Mesendoderm (in vitro differentiated cells): ENCODE measurements at regions not wholly inside any gene's neighbourhood (a gene's known extent, or its start where the extent isn't known, plus 50 kb on each side); places are given as distances from the start of the nearest gene placed in this dataset.

Experiments
- DNase-seq: peaks from one replicate; pipeline ENCODE4 v3.0.0; 2013
- H2AK5ac ChIP-seq: 2 replicates; pipeline ENCODE4 v1.6.1; 2013; ENCODE audit warnings: low read length, inconsistent platforms
- H2BK120ac ChIP-seq: 2 replicates; pipeline ENCODE4 v1.6.1; 2013; ENCODE audit warnings: low read depth, mild to moderate bottlenecking, low read length, moderate library complexity, mixed read lengths
- H2BK15ac ChIP-seq: replicated peaks from 2 replicates; pipeline ENCODE4 v1.6.1; 2013; ENCODE audit warnings: low read depth, mild to moderate bottlenecking, moderate library complexity
- H2BK5ac ChIP-seq: 2 replicates; pipeline ENCODE4 v1.6.1; 2013; ENCODE audit warnings: low read length, inconsistent platforms
- H3K18ac ChIP-seq: 2 replicates; pipeline ENCODE4 v1.6.1; 2013; ENCODE audit warnings: mild to moderate bottlenecking, low read length, mixed read lengths
- H3K23ac ChIP-seq: one replicate; pipeline ENCODE4 v1.6.1; 2013; ENCODE audit warnings: low read length
- H3K27ac ChIP-seq: 2 replicates; pipeline ENCODE4 v1.5.1; 2013; ENCODE audit warnings: low read depth, mild to moderate bottlenecking, inconsistent platforms, low read length, moderate library complexity
- H3K27me3 ChIP-seq: 2 replicates; pipeline ENCODE4 v1.6.1; 2013; ENCODE audit warnings: low read length, control low read depth, mild to moderate bottlenecking, inconsistent platforms; ENCODE audit not compliant: insufficient read depth, poor library complexity
- H3K36me3 ChIP-seq: 2 replicates; pipeline ENCODE4 v1.6.1; 2013; ENCODE audit warnings: low read length, inconsistent platforms; ENCODE audit not compliant: control insufficient read depth, insufficient read depth
- H3K4ac ChIP-seq: one replicate; pipeline ENCODE4 v1.6.1; 2013; ENCODE audit warnings: low read depth, mild to moderate bottlenecking, low read length, moderate library complexity
- H3K4me1 ChIP-seq: 2 replicates; pipeline ENCODE4 v1.6.1; 2013; ENCODE audit warnings: low read depth, low read length, inconsistent platforms; ENCODE audit not compliant: control insufficient read depth
- H3K4me2 ChIP-seq: 2 replicates; pipeline ENCODE4 v1.6.1; 2013; ENCODE audit warnings: low read length
- H3K4me3 ChIP-seq: 2 replicates; pipeline ENCODE4 v1.5.1; 2013; ENCODE audit warnings: mild to moderate bottlenecking, low read length
- H3K56ac ChIP-seq: one replicate; pipeline ENCODE4 v1.6.1; 2013; ENCODE audit warnings: low read length
- H3K79me1 ChIP-seq: 2 replicates; pipeline ENCODE4 v1.6.1; 2013; ENCODE audit warnings: low read length, inconsistent platforms
- H3K79me2 ChIP-seq: 2 replicates; pipeline ENCODE4 v1.6.1; 2013; ENCODE audit warnings: mild to moderate bottlenecking, low read length; ENCODE audit not compliant: control insufficient read depth, insufficient read depth
- H3K9ac ChIP-seq: 2 replicates; pipeline ENCODE4 v1.6.1; 2013; ENCODE audit warnings: low read length, inconsistent platforms
- H4K5ac ChIP-seq: one replicate; pipeline ENCODE4 v1.6.1; 2013; ENCODE audit warnings: low read length
- H4K8ac ChIP-seq: one replicate; pipeline ENCODE4 v1.6.1; 2013; ENCODE audit warnings: low read depth, mild to moderate bottlenecking, control low read depth, low read length, moderate library complexity
- WGBS: extraction: QIAGEN DNeasy Blood & Tissue Kit; methylation state at CpG from one replicate; pipeline ENCODE4 v1.1.7; 2013; ENCODE audit warnings: low lambda C conversion rate, missing lambda C conversion rate; ENCODE audit not compliant: insufficient coverage; ENCODE audit errors: extremely low coverage; 5-methylcytosine and 5-hydroxymethylcytosine counted together

DNA sequence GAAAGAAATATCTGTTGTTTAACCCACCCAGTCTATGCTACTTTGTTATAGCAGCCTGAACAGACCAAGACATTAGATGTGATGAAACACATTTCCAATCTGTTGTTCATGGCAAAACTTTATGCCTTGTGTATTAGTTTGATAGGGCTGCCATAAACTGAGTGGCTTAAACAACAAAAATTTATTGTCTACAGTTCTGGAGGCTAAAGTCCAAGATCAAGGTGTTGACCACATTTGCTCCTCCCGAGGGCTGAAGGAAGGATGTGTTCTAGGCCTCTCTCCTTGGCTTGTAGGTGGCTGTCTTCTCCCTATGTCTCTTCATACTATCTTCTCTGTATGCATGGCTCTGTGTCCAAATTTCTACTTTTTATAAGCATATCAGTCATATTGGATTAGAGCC lies 94.1 kb upstream of the HIVEP3 start:
- H4K5ac ChIP-seq, result no peak overlapping the region
- no peaks in the 10 kb centered on the region for H3K4me1 ChIP-seq
- H3K79me1 ChIP-seq, result no peaks in the 10 kb centered on the region
- WGBS, result no CpG with 5 or more reads among the region's 1 CpG
- no peak overlapping the region for H2BK120ac ChIP-seq
- H3K4me3 ChIP-seq, result no peak overlapping the region
- H3K27ac ChIP-seq, result no peak overlapping the region
- no peak overlapping the region for H3K4me2 ChIP-seq
- H2BK15ac ChIP-seq, result no peak overlapping the region
- no peak overlapping the region for H3K18ac ChIP-seq
- no peaks in the 10 kb centered on the region for H3K79me2 ChIP-seq
- no peak overlapping the region for H2BK5ac ChIP-seq
- H3K27me3 ChIP-seq, result no peaks in the 10 kb centered on the region
- H3K56ac ChIP-seq, result no peak overlapping the region
- H3K4ac ChIP-seq, result no peak overlapping the region
- H2AK5ac ChIP-seq, result no peak overlapping the region
- DNase-seq, result no peak
- no peak overlapping the region for H4K8ac ChIP-seq
- H3K9ac ChIP-seq, result no peak overlapping the region
- H3K36me3 ChIP-seq, result no peaks in the 10 kb centered on the region
- H3K23ac ChIP-seq, result no peak overlapping the region

DNA sequence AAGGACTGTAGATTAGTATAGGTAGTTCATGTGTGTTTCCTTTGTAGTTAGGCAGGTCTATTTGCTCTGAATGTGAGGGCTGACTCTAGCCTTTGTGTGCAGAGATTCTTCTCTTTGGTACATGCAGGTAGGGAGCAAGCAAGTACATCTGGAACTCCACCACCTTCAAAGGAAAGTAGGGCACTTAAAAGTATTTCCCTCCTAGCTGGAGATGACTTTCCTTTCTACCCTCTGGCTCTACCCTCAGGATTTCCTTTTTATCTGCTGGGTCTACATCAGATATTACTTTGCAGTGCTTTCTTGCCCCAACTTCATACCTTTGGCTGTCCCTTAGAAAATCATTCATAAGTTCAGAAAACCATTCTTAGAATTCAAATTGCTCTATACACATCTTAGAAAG lies 91.7 kb upstream of the HIVEP3 start:
- Histone ChIP-seq H3K23ac (no peak overlapping the region), H3K4me3 (no peak overlapping the region), H4K5ac (no peak overlapping the region), H3K27ac (no peak overlapping the region), H2BK120ac (no peak overlapping the region), H2BK15ac (no peak overlapping the region), H3K79me2 (no peaks in the 10 kb centered on the region), H2BK5ac (no peak overlapping the region), H3K79me1 (no peaks in the 10 kb centered on the region), H3K27me3 (no peaks in the 10 kb centered on the region), H3K56ac (no peak overlapping the region), H3K4me1 (no peaks in the 10 kb centered on the region), H4K8ac (no peak overlapping the region), H3K4ac (no peak overlapping the region), H3K4me2 (no peak overlapping the region), H3K18ac (no peak overlapping the region), H3K9ac (no peak overlapping the region), H3K36me3 (no peaks in the 10 kb centered on the region), H2AK5ac (no peak overlapping the region)
- DNase-seq, result no peak

DNA sequence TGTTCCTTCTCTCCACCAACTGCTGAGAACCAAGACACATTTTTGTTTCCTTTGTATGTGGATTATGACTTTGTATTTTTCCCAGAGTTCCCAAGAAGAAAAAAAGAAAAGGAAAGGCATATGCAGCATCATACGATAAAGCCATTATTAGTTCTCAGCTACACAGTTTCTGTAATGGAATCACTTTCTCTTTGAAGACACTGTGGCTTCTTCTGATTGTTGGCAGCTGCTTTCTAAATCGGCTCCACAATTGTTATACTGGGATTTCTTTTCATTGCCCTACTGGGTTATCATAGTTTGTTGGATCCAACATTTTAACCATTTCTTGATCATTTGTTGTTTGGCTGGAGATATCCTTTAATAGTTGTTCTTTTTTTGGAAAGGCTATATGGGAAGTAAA lies 89.5 kb upstream of the HIVEP3 start:
- no peak overlapping the region for H2BK5ac ChIP-seq
- no peak overlapping the region for H3K27ac ChIP-seq

DNA sequence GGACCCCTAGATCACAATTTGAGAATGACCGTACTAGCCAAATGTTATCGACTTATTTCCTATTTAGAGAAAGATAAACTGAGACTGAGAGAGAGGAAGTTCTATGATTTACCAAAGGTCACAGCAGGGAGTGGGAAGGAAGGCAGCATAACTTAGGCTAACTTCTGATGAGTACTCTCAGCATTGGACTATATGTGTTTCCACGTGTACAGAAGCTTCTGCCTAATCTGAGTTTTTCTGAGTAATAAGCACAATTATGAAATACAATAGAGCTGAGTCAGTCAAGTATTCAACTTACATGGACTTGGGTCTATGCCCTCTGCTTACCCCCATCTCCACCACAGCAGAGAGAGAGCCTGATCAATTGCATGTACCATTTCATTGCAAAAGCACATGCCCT lies 88.1 kb upstream of the HIVEP3 start:
- no peak overlapping the region for H3K9ac ChIP-seq
- H3K18ac ChIP-seq, result no peak overlapping the region
- H3K79me1 ChIP-seq, result no peaks in the 10 kb centered on the region
- WGBS, result no CpG with 5 or more reads among the region's 3 CpGs
- DNase-seq, result no peak
- H3K36me3 ChIP-seq, result no peaks in the 10 kb centered on the region
- H3K27ac ChIP-seq, result no peak overlapping the region
- no peak overlapping the region for H2BK5ac ChIP-seq
- H3K4me2 ChIP-seq, result no peak overlapping the region
- no peaks in the 10 kb centered on the region for H3K27me3 ChIP-seq
- no peaks in the 10 kb centered on the region for H3K4me1 ChIP-seq
- H3K4me3 ChIP-seq, result no peak overlapping the region
- H3K56ac ChIP-seq, result no peak overlapping the region
- H3K4ac ChIP-seq, result no peak overlapping the region
- no peak overlapping the region for H4K5ac ChIP-seq
- no peak overlapping the region for H3K23ac ChIP-seq
- H2BK15ac ChIP-seq, result no peak overlapping the region
- H4K8ac ChIP-seq, result no peak overlapping the region
- H2AK5ac ChIP-seq, result no peak overlapping the region
- no peaks in the 10 kb centered on the region for H3K79me2 ChIP-seq
- H2BK120ac ChIP-seq, result no peak overlapping the region

More for the DNA sequence above, 89.5 kb upstream of the HIVEP3 start:
- no peaks in the 10 kb centered on the region for H3K36me3 ChIP-seq
- no peak overlapping the region for H3K4me2 ChIP-seq
- H4K8ac ChIP-seq, result no peak overlapping the region
- H2BK120ac ChIP-seq, result no peak overlapping the region
- H3K79me2 ChIP-seq, result no peaks in the 10 kb centered on the region
- H3K79me1 ChIP-seq, result no peaks in the 10 kb centered on the region
- H2BK15ac ChIP-seq, result no peak overlapping the region
- no peak overlapping the region for H3K4ac ChIP-seq
- H3K4me1 ChIP-seq, result no peaks in the 10 kb centered on the region
- DNase-seq, result no peak
- H3K18ac ChIP-seq, result no peak overlapping the region
- no peak overlapping the region for H3K4me3 ChIP-seq
- H2AK5ac ChIP-seq, result no peak overlapping the region
- no CpG with 5 or more reads among the region's 2 CpGs for WGBS
- H3K56ac ChIP-seq, result no peak overlapping the region
- H3K9ac ChIP-seq, result no peak overlapping the region
- H4K5ac ChIP-seq, result no peak overlapping the region
- no peaks in the 10 kb centered on the region for H3K27me3 ChIP-seq
- H3K23ac ChIP-seq, result no peak overlapping the region

DNA sequence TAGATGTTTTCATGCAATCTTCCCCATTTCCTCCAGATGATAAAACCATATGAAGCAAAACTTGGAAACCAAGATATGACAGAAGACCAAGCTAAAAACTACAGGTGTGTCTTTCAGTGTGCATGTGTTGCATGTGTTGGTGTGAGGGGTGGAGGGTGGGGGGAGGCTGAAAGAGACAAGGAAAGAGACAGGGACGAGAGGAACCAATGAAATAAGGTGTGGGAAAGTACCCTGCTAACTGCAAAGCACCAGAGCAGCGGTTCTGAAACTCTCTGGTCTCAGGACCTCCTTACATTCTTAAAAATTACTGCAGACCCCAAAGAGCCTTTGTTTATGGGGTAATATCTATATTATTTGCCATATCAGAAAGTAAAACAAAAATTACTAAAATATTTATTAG lies 87.4 kb upstream of the HIVEP3 start:
- no peak overlapping the region for H4K5ac ChIP-seq
- H3K27me3 ChIP-seq, result no peaks in the 10 kb centered on the region
- WGBS, result no CpG with 5 or more reads among the region's 2 CpGs
- H3K9ac ChIP-seq, result no peak overlapping the region
- no peaks in the 10 kb centered on the region for H3K36me3 ChIP-seq
- DNase-seq, result no peak
- no peak overlapping the region for H3K4ac ChIP-seq
- H2BK120ac ChIP-seq, result no peak overlapping the region
- H2BK15ac ChIP-seq, result no peak overlapping the region
- no peak overlapping the region for H3K27ac ChIP-seq
- no peak overlapping the region for H3K23ac ChIP-seq
- H2BK5ac ChIP-seq, result no peak overlapping the region
- no peaks in the 10 kb centered on the region for H3K4me1 ChIP-seq
- H2AK5ac ChIP-seq, result no peak overlapping the region
- no peak overlapping the region for H4K8ac ChIP-seq
- no peak overlapping the region for H3K4me3 ChIP-seq
- no peak overlapping the region for H3K18ac ChIP-seq
- no peaks in the 10 kb centered on the region for H3K79me2 ChIP-seq
- H3K56ac ChIP-seq, result no peak overlapping the region
- H3K79me1 ChIP-seq, result no peaks in the 10 kb centered on the region
- no peak overlapping the region for H3K4me2 ChIP-seq

DNA sequence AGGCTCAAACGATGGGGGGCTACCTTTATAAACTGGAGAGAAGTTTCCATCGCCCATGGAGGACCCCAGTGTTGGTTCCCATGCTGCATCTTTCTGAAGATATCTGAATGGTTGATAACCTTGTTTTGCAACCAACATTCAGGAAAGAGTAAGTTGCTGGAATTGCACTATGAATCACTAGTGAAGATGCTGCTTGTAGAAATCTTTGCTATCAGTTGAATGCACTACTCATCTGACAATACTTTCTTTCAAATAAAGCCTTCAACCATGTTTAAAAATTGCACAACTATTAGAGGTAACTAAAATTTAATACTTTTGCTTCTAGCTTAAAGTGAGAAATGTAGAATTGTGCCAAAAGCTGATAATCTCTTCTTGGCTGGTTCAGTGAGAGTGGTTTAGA lies 86.8 kb upstream of the HIVEP3 start:
- H2BK120ac ChIP-seq, result no peak overlapping the region
- no peak overlapping the region for H3K4me2 ChIP-seq
- DNase-seq, result no peak
- no peak overlapping the region for H3K18ac ChIP-seq
- H3K79me2 ChIP-seq, result no peaks in the 10 kb centered on the region
- no peak overlapping the region for H3K4ac ChIP-seq
- H3K27me3 ChIP-seq, result no peaks in the 10 kb centered on the region
- WGBS, result no CpG with 5 or more reads among the region's 2 CpGs
- H3K56ac ChIP-seq, result no peak overlapping the region
- H2AK5ac ChIP-seq, result no peak overlapping the region
- H4K8ac ChIP-seq, result no peak overlapping the region
- no peak overlapping the region for H3K27ac ChIP-seq
- no peaks in the 10 kb centered on the region for H3K36me3 ChIP-seq
- no peaks in the 10 kb centered on the region for H3K4me1 ChIP-seq
- H3K9ac ChIP-seq, result no peak overlapping the region
- no peak overlapping the region for H2BK5ac ChIP-seq
- H4K5ac ChIP-seq, result no peak overlapping the region
- no peaks in the 10 kb centered on the region for H3K79me1 ChIP-seq
- H3K23ac ChIP-seq, result no peak overlapping the region
- H2BK15ac ChIP-seq, result no peak overlapping the region
- no peak overlapping the region for H3K4me3 ChIP-seq
